ENCODE measurements at regions not wholly inside any gene's neighbourhood (a gene's known extent, or its start where the extent isn't known, plus 50 kb on each side); places are given as distances from the start of the nearest gene placed in this dataset.
"Not testable (repeated sequence)": the region's sequence is repeated elsewhere in the genome, so short reads cannot be mapped to it uniquely, and the experiment has no call there.

DNA sequence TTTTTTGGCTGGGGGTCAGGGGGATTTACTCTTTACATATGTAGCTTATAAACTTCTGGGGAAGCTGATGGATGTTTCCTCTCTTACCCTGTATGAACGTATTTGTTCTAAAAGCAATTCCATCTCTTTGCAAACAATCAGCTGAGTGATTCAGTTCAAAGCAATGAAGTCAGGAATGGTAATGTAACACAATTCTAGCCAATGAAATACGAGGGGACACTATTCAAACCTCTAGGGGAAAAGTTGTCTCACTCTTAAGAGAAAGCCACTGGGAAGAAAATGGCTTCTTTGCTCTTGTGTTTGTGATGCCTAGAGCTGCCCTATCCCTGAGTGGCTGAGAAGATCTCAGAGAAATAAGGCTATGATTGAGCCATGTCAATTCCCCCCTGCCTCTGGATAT is 134.8 kb upstream of the SEMA3C start:
- Histone ChIP-seq H3K36me3 (ENCODE audit: insufficient read depth) (no peaks in the 10 kb centered on the region), H3K79me2 (ENCODE audit: insufficient read depth, low read depth) (no peaks in the 10 kb centered on the region), H3K27me3 (ENCODE audit: insufficient read depth, low read depth) (no peaks in the 10 kb centered on the region), H3K4me1 (ENCODE audit: low read depth, poor library complexity, severe bottlenecking) (no peaks in the 10 kb centered on the region), H3K4me2 (no peak overlapping the region), H3K27ac (no peak overlapping the region), H2AFZ (ENCODE audit: low read depth) (no peak overlapping the region), H3K9ac (no peak overlapping the region), H3K4me3 (IDR thresholded peaks at IDR 0.05; ENCODE audit: insufficient read depth, low read depth, low read length) (no peak overlapping the region), H4K20me1 (ENCODE audit: insufficient read depth) (no peaks in the 10 kb centered on the region)
- TF ChIP-seq, protein P1, sequence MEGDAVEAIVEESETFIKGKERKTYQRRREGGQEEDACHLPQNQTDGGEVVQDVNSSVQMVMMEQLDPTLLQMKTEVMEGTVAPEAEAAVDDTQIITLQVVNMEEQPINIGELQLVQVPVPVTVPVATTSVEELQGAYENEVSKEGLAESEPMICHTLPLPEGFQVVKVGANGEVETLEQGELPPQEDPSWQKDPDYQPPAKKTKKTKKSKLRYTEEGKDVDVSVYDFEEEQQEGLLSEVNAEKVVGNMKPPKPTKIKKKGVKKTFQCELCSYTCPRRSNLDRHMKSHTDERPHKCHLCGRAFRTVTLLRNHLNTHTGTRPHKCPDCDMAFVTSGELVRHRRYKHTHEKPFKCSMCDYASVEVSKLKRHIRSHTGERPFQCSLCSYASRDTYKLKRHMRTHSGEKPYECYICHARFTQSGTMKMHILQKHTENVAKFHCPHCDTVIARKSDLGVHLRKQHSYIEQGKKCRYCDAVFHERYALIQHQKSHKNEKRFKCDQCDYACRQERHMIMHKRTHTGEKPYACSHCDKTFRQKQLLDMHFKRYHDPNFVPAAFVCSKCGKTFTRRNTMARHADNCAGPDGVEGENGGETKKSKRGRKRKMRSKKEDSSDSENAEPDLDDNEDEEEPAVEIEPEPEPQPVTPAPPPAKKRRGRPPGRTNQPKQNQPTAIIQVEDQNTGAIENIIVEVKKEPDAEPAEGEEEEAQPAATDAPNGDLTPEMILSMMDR (conservative IDR thresholded peaks at IDR 0.05; ENCODE audit: low read depth, low read length): no peak

- Histone ChIP-seq H3K27ac (no peak overlapping the region), H3K4me1 (ENCODE audit: low read depth, poor library complexity, severe bottlenecking) (no peaks in the 10 kb centered on the region), H2AFZ (ENCODE audit: low read depth) (no peak overlapping the region), H3K79me2 (ENCODE audit: insufficient read depth, low read depth) (no peaks in the 10 kb centered on the region), H4K20me1 (ENCODE audit: insufficient read depth) (no peaks in the 10 kb centered on the region), H3K4me3 (IDR thresholded peaks at IDR 0.05; ENCODE audit: insufficient read depth, low read depth, low read length) (no peak overlapping the region), H3K36me3 (ENCODE audit: insufficient read depth) (no peaks in the 10 kb centered on the region), H3K4me2 (no peak overlapping the region), H3K27me3 (ENCODE audit: insufficient read depth, low read depth) (no peaks in the 10 kb centered on the region), H3K9ac (no peak overlapping the region)
- TF ChIP-seq, protein P1 (conservative IDR thresholded peaks at IDR 0.05; ENCODE audit: low read depth, low read length): no peak
Observed at GRCh38 chr7:81051811-81052413, 133.1 kb upstream of the SEMA3C start.

GRCh38 chr7:81045491-81046030 is 126.7 kb upstream of the SEMA3C start:
- TF ChIP-seq, protein P1 (conservative IDR thresholded peaks at IDR 0.05; ENCODE audit: low read depth, low read length): no peak
- no peak overlapping the region for H3K9ac ChIP-seq
- no peaks in the 10 kb centered on the region for H3K4me1 ChIP-seq (ENCODE audit: low read depth, poor library complexity, severe bottlenecking)
- no peaks in the 10 kb centered on the region for H3K79me2 ChIP-seq (ENCODE audit: insufficient read depth, low read depth)
- H4K20me1 ChIP-seq (ENCODE audit: insufficient read depth): no peaks in the 10 kb centered on the region
- no peak overlapping the region for H3K4me2 ChIP-seq
- H3K4me3 ChIP-seq (IDR thresholded peaks at IDR 0.05; ENCODE audit: insufficient read depth, low read depth, low read length): no peak overlapping the region
- no peaks in the 10 kb centered on the region for H3K27me3 ChIP-seq (ENCODE audit: insufficient read depth, low read depth)
- H2AFZ ChIP-seq (ENCODE audit: low read depth): no peak overlapping the region
- H3K36me3 ChIP-seq (ENCODE audit: insufficient read depth): no peaks in the 10 kb centered on the region
- H3K27ac ChIP-seq: no peak overlapping the region

DNA sequence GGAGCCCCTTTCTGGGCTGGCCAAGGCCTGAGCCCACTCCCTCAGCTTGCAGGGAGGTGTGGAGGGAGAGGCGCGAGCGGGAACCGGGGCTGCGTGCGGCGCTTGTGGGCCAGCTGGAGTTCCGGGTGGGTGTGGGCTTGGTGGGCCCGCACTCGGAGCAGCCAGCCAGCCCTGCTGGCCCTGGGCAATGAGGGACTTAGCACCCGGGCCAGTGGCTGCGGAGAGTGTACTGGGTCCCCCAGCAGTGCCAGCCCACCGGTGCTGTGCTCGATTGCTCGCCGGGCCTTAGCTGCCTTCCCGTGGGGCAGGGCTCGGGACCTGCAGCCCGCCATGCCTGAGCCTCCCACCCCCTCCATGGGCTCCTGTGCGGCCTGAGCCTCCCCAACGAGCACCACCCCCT is 123.8 kb upstream of the SEMA3C start:
- H3K27ac ChIP-seq; H3K27me3 ChIP-seq (ENCODE audit: insufficient read depth, low read depth); H3K9ac ChIP-seq; H3K4me1 ChIP-seq (ENCODE audit: low read depth, poor library complexity, severe bottlenecking); H4K20me1 ChIP-seq (ENCODE audit: insufficient read depth); H3K36me3 ChIP-seq (ENCODE audit: insufficient read depth); H3K4me2 ChIP-seq; H3K4me3 ChIP-seq (IDR thresholded peaks at IDR 0.05; ENCODE audit: insufficient read depth, low read depth, low read length); H2AFZ ChIP-seq (ENCODE audit: low read depth); H3K79me2 ChIP-seq (ENCODE audit: insufficient read depth, low read depth): not testable (repeated sequence)

GRCh38 chr7:81040496-81040895 is 121.6 kb upstream of the SEMA3C start:
- no peak overlapping the region for H3K4me3 ChIP-seq (IDR thresholded peaks at IDR 0.05; ENCODE audit: insufficient read depth, low read depth, low read length)
- no peak overlapping the region for H3K9ac ChIP-seq
- no peak overlapping the region for H3K27ac ChIP-seq
- H3K36me3 ChIP-seq (ENCODE audit: insufficient read depth): no peaks in the 10 kb centered on the region
- H4K20me1 ChIP-seq (ENCODE audit: insufficient read depth): no peaks in the 10 kb centered on the region
- H3K4me2 ChIP-seq: no peak overlapping the region
- H2AFZ ChIP-seq (ENCODE audit: low read depth): no peak overlapping the region
- no peaks in the 10 kb centered on the region for H3K27me3 ChIP-seq (ENCODE audit: insufficient read depth, low read depth)
- H3K4me1 ChIP-seq (ENCODE audit: low read depth, poor library complexity, severe bottlenecking): no peaks in the 10 kb centered on the region
- TF ChIP-seq, protein P1 (conservative IDR thresholded peaks at IDR 0.05; ENCODE audit: low read depth, low read length): no peak
- no peaks in the 10 kb centered on the region for H3K79me2 ChIP-seq (ENCODE audit: insufficient read depth, low read depth)

Measured in KMS-11 (cell line).